Ovary (tissue), 3 donors: ENCODE measurements at regions not wholly inside any gene's neighbourhood (a gene's known extent, or its start where the extent isn't known, plus 50 kb on each side); places are given as distances from the start of the nearest gene placed in this dataset.

Source experiments
- CTCF ChIP-seq, 3 donors: fragments of 450-650 bp in 2 of 3; fragments of 200-600 bp in 1 of 3; IDR thresholded peaks; one replicate each; pipeline versions ENCODE4 v1.5.1 to v1.8.0; 2016 to 2022; ENCODE audit warnings: antibody characterized with exemption in 3 of 3, mild to moderate bottlenecking in 1 of 3
- EP300 ChIP-seq: sonication (generic); formaldehyde crosslinking; IDR thresholded peaks from one replicate; pipeline ENCODE4 v1.6.1; 2017; ENCODE audit warnings: antibody characterized with exemption
- POLR2A ChIP-seq: fragments of 450-650 bp; IDR thresholded peaks from one replicate; pipeline ENCODE4 v1.6.1; 2017; ENCODE audit warnings: antibody characterized with exemption, mild to moderate bottlenecking, moderate library complexity
- donor health status: DM: no; HTN: no; CAD: no.

- no peak for TF ChIP-seq CTCF (IDR thresholded peaks at IDR 0.05)
- TF ChIP-seq POLR2A: no peak
- no peak for TF ChIP-seq EP300
Observed at GRCh38 chr12:131455218-131455506, 255.7 kb upstream of the SFSWAP start.
